Retinal pigment epithelial cell (primary cell): ENCODE measurements at regions not wholly inside any gene's neighbourhood (a gene's known extent, or its start where the extent isn't known, plus 50 kb on each side); places are given as distances from the start of the nearest gene placed in this dataset.

ENCODE experiments used
- DNase-seq: peaks from one replicate; pipeline ENCODE4 v3.0.0-alpha.2; 2010; ENCODE audit warnings: low read depth
- H3K4me3 ChIP-seq: 2 replicates; pipeline ENCODE4 v1.5.1; 2011; ENCODE audit warnings: mild to moderate bottlenecking, low read length, control low read depth, moderate library complexity
- CTCF ChIP-seq: conservative IDR thresholded peaks from 2 replicates; pipeline ENCODE4 v1.5.1; 2011; ENCODE audit warnings: low read depth, low read length, control low read depth, inconsistent platforms

GRCh38 chr3:71857956-71858355, 73.0 kb upstream of the PROK2 start:
- DNase-seq = peak; percentile 96
- H3K4me3 ChIP-seq = no peak overlapping the region
- TF ChIP-seq CTCF = no peak

GRCh38 chr3:71854706-71855105, 69.8 kb upstream of the PROK2 start:
- H3K4me3 ChIP-seq = no peak overlapping the region
- TF ChIP-seq CTCF = no peak
- DNase-seq = no peak

- no peak overlapping the region for H3K4me3 ChIP-seq
- no peak for TF ChIP-seq CTCF
- no peak for DNase-seq
Measured at GRCh38 chr3:71854096-71854495, 69.1 kb upstream of the PROK2 start.

DNA sequence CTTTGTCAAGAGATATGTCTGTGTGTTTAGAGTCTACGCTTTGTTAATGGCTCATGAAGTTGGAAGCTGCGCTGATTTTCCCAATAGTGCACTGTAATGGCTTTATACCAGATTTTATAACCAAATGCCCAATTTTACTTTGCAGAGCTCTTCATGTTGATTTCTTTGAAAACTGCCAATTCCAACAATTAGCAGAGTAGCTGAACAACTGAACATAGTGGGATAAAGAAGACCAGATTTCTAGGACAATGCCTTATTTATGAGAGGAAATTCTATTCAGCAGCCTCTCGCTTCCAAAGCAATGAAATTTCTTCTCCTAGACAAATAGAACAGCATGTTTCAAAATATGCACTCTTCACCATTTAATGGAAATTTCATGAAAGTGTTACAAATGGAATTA, 66.9 kb upstream of the PROK2 start:
- no peak for DNase-seq
- TF ChIP-seq CTCF = no peak
- no peak overlapping the region for H3K4me3 ChIP-seq

DNA sequence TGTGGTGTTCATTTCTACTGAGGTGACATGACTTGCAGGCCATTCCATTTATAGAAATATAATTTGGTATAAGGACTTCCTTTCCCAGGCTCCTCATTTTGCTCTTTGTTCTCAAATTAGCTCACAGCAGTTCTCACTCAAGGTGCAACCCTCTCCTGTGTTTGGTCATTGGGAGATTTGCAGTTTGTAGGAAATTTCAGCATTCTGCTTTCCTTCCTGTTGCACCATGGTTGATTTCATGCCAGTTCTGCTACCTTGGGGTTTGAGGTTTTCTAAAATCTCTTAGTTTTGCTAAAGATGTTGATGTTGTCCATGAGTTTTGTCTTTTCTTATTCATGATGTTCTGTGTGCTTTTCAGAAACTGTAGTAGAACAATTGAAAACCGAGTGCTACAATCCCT, 65.7 kb upstream of the PROK2 start:
- DNase-seq = no peak
- H3K4me3 ChIP-seq = no peak overlapping the region
- TF ChIP-seq CTCF = no peak

DNA sequence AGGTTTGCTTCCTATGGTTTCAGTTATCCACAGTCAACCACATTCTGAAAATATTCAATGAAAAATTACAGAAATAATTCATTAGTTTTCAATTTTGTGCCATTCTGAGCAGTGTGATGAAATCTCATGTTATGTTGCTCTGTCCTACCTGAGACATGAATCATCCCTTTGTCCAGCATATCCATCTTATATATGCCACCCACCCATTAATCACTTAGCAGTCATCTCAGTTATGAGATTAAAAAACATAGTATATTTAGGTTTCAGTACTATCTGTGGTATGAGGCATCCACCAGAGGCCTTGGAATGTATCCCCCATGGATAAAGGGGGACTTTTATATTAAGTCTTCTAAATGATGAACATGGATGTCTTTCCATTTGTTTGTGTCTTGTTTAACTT, 64.7 kb upstream of the PROK2 start:
- no peak overlapping the region for H3K4me3 ChIP-seq
- TF ChIP-seq CTCF = no peak
- DNase-seq = no peak

GRCh38 chr3:71847794-71848193, 62.8 kb upstream of the PROK2 start:
- no peak for TF ChIP-seq CTCF
- no peak for DNase-seq
- H3K4me3 ChIP-seq = no peak overlapping the region
